ENCODE measurements at regions not wholly inside any gene's neighbourhood (a gene's known extent, or its start where the extent isn't known, plus 50 kb on each side); places are given as distances from the start of the nearest gene placed in this dataset.

GRCh38 chr11:23897453-23898286, 599.2 kb upstream of the LUZP2 start:
- H3K36me3 ChIP-seq = no peaks in the 10 kb centered on the region
- no peak for DNase-seq
- peaks cover 6% of the 10 kb centered on the region for H3K9me3 ChIP-seq (replicated peaks)
- no peaks in the 10 kb centered on the region for H3K4me1 ChIP-seq
- no peaks in the 10 kb centered on the region for H3K27me3 ChIP-seq (ENCODE audit: low read depth)
- TF ChIP-seq, protein P1, sequence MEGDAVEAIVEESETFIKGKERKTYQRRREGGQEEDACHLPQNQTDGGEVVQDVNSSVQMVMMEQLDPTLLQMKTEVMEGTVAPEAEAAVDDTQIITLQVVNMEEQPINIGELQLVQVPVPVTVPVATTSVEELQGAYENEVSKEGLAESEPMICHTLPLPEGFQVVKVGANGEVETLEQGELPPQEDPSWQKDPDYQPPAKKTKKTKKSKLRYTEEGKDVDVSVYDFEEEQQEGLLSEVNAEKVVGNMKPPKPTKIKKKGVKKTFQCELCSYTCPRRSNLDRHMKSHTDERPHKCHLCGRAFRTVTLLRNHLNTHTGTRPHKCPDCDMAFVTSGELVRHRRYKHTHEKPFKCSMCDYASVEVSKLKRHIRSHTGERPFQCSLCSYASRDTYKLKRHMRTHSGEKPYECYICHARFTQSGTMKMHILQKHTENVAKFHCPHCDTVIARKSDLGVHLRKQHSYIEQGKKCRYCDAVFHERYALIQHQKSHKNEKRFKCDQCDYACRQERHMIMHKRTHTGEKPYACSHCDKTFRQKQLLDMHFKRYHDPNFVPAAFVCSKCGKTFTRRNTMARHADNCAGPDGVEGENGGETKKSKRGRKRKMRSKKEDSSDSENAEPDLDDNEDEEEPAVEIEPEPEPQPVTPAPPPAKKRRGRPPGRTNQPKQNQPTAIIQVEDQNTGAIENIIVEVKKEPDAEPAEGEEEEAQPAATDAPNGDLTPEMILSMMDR (IDR thresholded peaks at IDR 0.05; ENCODE audit: borderline replicate concordance) = no peak
- no peak overlapping the region for H3K27ac ChIP-seq (replicated peaks)
- no peak overlapping the region for H3K4me3 ChIP-seq
- intact Hi-C loops (cut with micrococcal nuclease) = no loop called here

- Histone ChIP-seq H3K27me3 (ENCODE audit: low read depth) (no peaks in the 10 kb centered on the region), H3K4me3 (no peak overlapping the region), H3K4me1 (no peaks in the 10 kb centered on the region), H3K9me3 (replicated peaks) (peaks cover 7% of the 10 kb centered on the region), H3K27ac (replicated peaks) (no peak overlapping the region), H3K36me3 (no peaks in the 10 kb centered on the region)
- intact Hi-C loops (cut with micrococcal nuclease) = no loop called here
- DNase-seq = no peak
- TF ChIP-seq, protein P1 (IDR thresholded peaks at IDR 0.05; ENCODE audit: borderline replicate concordance) = no peak
Measured at GRCh38 chr11:23903044-23903704, 593.7 kb upstream of the LUZP2 start.

DNA sequence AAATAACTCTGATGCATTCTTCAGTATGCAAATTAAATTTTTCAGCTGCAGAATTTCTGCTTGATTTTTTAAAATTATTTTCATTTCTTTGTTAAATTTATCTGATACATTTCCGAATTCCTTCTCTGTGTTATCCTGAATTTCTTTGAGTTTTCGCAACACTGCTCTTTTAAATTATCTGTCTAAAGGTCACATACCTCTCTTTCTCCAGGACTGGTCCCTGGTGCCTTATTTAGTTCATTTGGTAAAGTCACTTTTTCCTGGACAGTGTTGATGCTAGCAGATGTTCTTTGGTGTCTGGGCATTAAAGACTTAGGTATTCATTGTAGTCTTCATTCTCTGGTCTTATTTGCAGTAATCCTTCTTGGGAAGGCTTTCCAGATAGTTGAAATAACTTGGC, 577.4 kb upstream of the LUZP2 start:
- Histone ChIP-seq H3K4me1 (no peaks in the 10 kb centered on the region), H3K36me3 (no peaks in the 10 kb centered on the region), H3K27ac (replicated peaks) (no peak overlapping the region), H3K27me3 (ENCODE audit: low read depth) (no peaks in the 10 kb centered on the region), H3K4me3 (no peak overlapping the region), H3K9me3 (replicated peaks) (peaks cover 7% of the 10 kb centered on the region)
- intact Hi-C loops (cut with micrococcal nuclease) = no loop called here
- no peak for DNase-seq
- TF ChIP-seq, protein P1 (IDR thresholded peaks at IDR 0.05; ENCODE audit: borderline replicate concordance) = no peak

- no peaks in the 10 kb centered on the region for H3K36me3 ChIP-seq
- intact Hi-C loops (cut with micrococcal nuclease) = no loop called here
- H3K27ac ChIP-seq (replicated peaks) = no peak overlapping the region
- TF ChIP-seq, protein P1 (IDR thresholded peaks at IDR 0.05; ENCODE audit: borderline replicate concordance) = no peak
- H3K4me3 ChIP-seq = no peak overlapping the region
- H3K9me3 ChIP-seq (replicated peaks) = no peaks in the 10 kb centered on the region
- H3K27me3 ChIP-seq (ENCODE audit: low read depth) = no peaks in the 10 kb centered on the region
- no peaks in the 10 kb centered on the region for H3K4me1 ChIP-seq
- DNase-seq = no peak
Measured at GRCh38 chr11:23923357-23923756, 573.5 kb upstream of the LUZP2 start.

DNA sequence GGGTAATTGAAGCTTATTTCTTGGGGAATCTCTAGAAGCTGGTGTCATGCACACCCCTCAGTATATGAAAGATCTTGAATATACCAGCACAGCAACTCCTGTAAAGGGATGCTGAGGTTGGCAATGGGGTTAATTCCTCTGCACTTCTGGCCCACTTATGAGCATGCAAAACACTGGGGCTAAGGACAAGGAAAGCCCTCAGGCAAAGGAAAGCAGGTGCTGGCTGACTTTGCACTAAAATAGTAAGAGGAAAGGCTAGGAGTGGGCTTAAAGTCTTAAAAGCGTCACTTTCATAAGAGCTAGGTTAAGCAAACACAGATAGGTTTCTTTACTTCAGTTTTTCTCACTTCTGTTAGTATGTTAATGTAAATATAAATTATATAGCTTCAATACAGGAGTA, 572.6 kb upstream of the LUZP2 start:
- intact Hi-C loops (cut with micrococcal nuclease) = no loop called here
- no peaks in the 10 kb centered on the region for H3K27me3 ChIP-seq (ENCODE audit: low read depth)
- H3K4me3 ChIP-seq = no peak overlapping the region
- no peaks in the 10 kb centered on the region for H3K9me3 ChIP-seq (replicated peaks)
- H3K4me1 ChIP-seq = no peaks in the 10 kb centered on the region
- no peak for DNase-seq
- TF ChIP-seq, protein P1 (IDR thresholded peaks at IDR 0.05; ENCODE audit: borderline replicate concordance) = no peak
- H3K27ac ChIP-seq (replicated peaks) = no peak overlapping the region
- no peaks in the 10 kb centered on the region for H3K36me3 ChIP-seq
